ENCODE measurements at regions not wholly inside any gene's neighbourhood (a gene's known extent, or its start where the extent isn't known, plus 50 kb on each side); places are given as distances from the start of the nearest gene placed in this dataset.

DNA sequence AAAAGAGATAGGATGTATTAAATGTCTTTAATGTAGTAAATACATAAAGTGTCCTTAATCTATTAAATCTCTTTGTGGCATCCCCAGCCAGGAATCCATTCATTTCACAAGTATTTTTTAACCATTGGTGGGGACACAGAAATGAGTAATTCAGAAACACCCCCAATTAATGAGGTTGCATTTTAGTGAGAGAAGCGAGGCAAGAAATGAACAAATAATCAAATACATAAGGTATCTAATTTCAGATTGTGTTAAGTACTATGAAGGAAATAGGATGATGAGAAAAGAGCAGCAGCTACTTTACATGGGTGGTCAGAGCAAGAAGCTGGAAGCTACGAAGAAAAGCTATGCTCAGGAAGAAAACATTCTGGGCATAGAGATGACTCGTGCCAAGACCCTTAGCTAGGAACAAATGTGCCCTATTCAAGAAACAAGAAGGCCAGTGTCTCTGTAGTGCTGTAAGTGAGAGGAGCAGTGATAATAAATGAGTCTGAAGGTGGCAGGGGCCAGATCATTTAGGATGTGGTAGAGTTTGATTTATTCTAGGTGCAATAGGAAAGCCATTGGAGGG is 60.5 kb upstream of the IGF1 start:
- no peak for DNase-seq (ENCODE audit: low read depth in 3 of 3, low spot score in 2 of 3)

DNA sequence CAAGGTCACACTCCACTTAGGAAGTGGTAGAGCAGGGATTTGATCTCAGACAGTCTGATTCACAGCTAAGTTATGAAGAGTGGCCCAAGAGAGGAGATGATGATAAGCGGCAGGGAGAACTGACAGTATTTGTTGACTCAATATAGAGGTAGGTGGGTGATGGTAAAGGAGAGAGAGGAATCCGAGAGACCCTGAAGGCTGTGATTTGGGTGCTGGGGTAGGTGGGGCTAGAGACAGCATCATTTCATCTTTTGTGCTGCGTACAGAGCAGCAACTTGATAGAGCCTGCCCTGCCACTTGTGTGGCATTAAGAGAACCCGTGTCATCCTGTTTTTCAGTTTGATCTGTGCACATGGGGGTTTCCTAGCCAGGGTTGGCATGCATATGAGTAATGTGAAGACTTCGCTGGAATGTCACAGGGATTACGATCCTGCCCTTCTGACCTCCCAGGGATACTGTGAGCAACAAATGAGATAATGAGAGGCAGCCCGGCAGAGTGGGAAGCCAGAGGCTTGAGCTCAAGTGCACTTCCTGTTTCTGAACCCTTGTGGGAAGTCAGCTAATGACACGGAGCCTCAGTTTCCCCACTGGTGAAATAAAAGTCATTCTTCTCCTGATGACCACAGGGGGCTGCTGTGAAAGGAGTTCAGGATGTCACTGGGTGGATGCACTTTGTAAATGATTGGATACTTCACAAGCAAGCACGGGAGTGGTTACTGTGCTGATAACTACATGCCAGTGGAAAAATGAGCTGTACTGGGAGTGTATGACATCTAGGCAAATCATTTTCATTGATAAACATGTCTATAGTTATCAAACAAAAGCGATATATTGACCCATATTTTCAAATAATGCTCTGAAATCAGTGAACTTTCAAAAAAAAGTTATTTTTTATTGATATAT is 59.5 kb upstream of the IGF1 start:
- DNase-seq (ENCODE audit: low read depth in 3 of 3, low spot score in 2 of 3) = no peak

DNA sequence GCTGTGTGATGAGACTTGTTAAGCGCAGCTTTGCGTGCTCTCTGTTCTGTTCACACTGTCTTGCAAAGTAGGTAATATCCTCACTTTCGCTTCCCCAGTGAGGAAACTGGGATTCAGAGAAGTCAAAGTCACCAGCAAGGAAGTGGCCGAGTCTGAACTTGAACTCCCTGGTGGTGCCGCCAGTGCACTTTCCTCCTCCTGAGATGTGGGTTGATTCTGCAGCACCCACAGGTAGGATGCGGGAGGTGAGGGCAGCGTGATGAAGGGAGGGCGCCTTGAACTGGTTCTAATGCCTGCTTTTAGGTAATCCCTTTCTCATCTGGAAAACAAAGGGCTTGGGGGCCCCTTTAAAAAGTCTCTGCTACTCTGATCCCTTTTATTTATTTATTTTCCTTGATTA is 54.9 kb upstream of the IGF1 start:
- no peak for DNase-seq (ENCODE audit: low read depth in 3 of 3, low spot score in 2 of 3)

DNA sequence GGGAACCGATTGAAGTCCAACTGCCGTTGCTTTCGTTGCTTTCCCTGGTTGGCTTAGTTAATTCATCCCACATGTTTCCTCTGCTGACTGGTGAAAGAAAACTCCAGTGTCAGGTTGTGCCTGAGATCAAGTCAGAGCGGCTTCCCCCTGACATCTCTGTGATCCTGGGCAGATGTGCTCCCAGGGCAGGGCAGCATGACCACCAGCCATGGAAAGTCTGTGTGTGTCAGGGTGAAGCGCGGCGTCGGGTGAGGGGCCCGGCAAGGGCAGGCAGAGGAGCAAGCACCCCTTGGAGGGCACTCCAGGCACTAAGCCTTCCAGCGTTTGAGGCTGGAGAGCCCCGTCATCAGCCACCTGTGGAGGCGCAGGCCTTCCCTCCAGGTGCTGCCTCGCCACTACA is 54.5 kb upstream of the IGF1 start:
- DNase-seq (ENCODE audit: low read depth in 3 of 3, low spot score in 2 of 3) = no peak

DNA sequence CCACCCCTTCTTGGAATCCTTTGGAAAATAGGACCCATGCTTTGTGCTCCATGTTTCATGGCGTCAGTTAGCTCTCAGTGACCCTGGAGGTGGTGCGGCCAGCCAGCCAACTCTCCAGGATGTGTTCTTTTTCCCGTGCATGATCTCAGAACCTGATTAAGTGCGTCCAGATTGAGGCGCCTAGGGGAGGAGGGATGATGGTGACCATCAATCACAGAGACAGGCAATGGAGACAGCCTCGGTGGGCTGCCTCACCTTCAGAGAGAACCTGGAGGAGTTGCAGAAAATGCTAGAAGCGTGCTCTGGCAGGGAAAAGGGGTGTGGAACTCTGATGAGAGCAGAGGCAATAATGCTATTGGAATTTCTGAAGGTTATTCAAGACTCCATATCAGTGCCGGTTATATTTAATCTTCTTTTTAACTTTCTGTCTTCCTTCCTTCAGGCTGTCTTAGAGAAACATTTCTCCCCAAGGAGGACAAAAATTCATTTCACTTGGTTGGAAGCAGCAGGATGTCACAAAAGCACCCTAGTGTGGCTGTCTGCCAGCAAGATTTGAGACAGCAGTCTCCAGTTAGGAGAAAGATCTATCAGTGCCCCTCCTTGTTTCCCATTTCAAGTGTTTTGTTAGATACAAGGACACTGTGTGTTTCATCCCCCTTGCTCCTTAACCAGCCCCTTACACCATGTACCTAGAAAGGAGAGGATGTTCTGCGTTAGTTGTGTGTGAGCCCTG is 53.3 kb upstream of the IGF1 start:
- DNase-seq (ENCODE audit: low read depth in 3 of 3, low spot score in 2 of 3) = no peak
